CD4-positive, alpha-beta T cell (primary cell): ENCODE measurements at regions not wholly inside any gene's neighbourhood (a gene's known extent, or its start where the extent isn't known, plus 50 kb on each side); places are given as distances from the start of the nearest gene placed in this dataset.
"Not testable (repeated sequence)": the region's sequence is repeated elsewhere in the genome, so short reads cannot be mapped to it uniquely, and the experiment has no call there.

Experiments
- ATAC-seq: fragments of 200-7000 bp; cut with Tn5 transposase; one replicate; pipeline ENCODE4 v1.10.0; 2022; ENCODE audit warnings: mild to moderate bottlenecking; ENCODE audit not compliant: poor library complexity
- CTCF ChIA-PET: fragments of 350-600 bp; sonication (Branson Sonifier 250); formaldehyde crosslinking; loops from one replicate; lab custom pipeline; 2021; ENCODE audit warnings: antibody characterized with exemption, inconsistent platforms; lab: Charles Lee
- POLR2A ChIA-PET: fragments of 350-600 bp; sonication (Branson Sonifier 250); formaldehyde crosslinking; loops from one replicate; lab custom pipeline; 2021; ENCODE audit warnings: antibody characterized with exemption, inconsistent platforms; lab: Charles Lee
- DNase-seq, 14 experiments: peaks; one replicate each; pipeline ENCODE4 v3.0.0-alpha.2; 2013 to 2020; ENCODE audit warnings: mixed read lengths in 2 of 14
- H3K27ac ChIP-seq, 2 donors: one replicate each; pipeline versions ENCODE4 v1.5.1 to v1.7.0; 2013; ENCODE audit warnings: low read length in 2 of 2, low read depth in 1 of 2, mild to moderate bottlenecking in 1 of 2
- H3K27me3 ChIP-seq, 2 experiments: 1 replicate in 1 of 2; 2 replicates in 1 of 2; pipeline versions ENCODE4 v1.6.1 to v1.7.0; 2013; ENCODE audit warnings: low read length in 2 of 2, control low read depth in 1 of 2, mild to moderate bottlenecking in 1 of 2, moderate library complexity in 1 of 2; ENCODE audit not compliant: insufficient read depth in 2 of 2, control insufficient read depth in 1 of 2
- H3K36me3 ChIP-seq: one replicate; pipeline ENCODE4 v1.6.1; 2013; ENCODE audit warnings: low read length, control low read depth; ENCODE audit not compliant: insufficient read depth
- H3K4me1 ChIP-seq: one replicate; pipeline ENCODE4 v1.6.1; 2013; ENCODE audit warnings: low read length, control low read depth; ENCODE audit not compliant: insufficient read depth
- H3K4me3 ChIP-seq: one replicate; pipeline ENCODE4 v1.5.1; 2013; ENCODE audit warnings: mild to moderate bottlenecking, low read length, moderate library complexity
- H3K9me3 ChIP-seq, 2 experiments: 1 replicate in 1 of 2; 2 replicates in 1 of 2; pipeline versions ENCODE4 v1.6.1 to v1.7.0; 2013; ENCODE audit warnings: low read length in 2 of 2, mild to moderate bottlenecking in 2 of 2, control low read depth in 1 of 2, moderate library complexity in 1 of 2; ENCODE audit not compliant: control insufficient read depth in 1 of 2, insufficient read depth in 1 of 2
- H3K27ac Mint-ChIP-seq: one replicate; pipeline ENCODE4 v1.8.0; 2020; ENCODE audit warnings: mixed read lengths
- H3K27me3 Mint-ChIP-seq: one replicate; pipeline ENCODE4 v1.8.0; 2021; ENCODE audit warnings: mixed read lengths
- H3K36me3 Mint-ChIP-seq: one replicate; pipeline ENCODE4 v1.8.0; 2021; ENCODE audit warnings: low read depth, mixed read lengths
- H3K4me1 Mint-ChIP-seq: one replicate; pipeline ENCODE4 v1.8.0; 2021; ENCODE audit warnings: low read depth, mixed read lengths
- H3K4me3 Mint-ChIP-seq: one replicate; pipeline ENCODE4 v1.8.0; 2020; ENCODE audit warnings: mild to moderate bottlenecking, mixed read lengths
- H3K9me3 Mint-ChIP-seq: one replicate; pipeline ENCODE4 v1.8.0; 2020; ENCODE audit warnings: mixed read lengths
- intact Hi-C, 2 experiments: fragments of 100-400 bp; cut with DNase I in 1 of 2; cut with micrococcal nuclease in 1 of 2; formaldehyde crosslinking; loops; one replicate each; pipeline versions ENCODE4 v1.15.1 to v1.9.0; 2023 to 2025; cut with DNase I, micrococcal nuclease
- TF ChIP-seq, protein P1 (sequence below): fragments of 200-600 bp; IDR thresholded peaks from one replicate; pipeline ENCODE4 v1.8.0; 2022; ENCODE audit warnings: antibody characterized with exemption, mild to moderate bottlenecking

DNA sequence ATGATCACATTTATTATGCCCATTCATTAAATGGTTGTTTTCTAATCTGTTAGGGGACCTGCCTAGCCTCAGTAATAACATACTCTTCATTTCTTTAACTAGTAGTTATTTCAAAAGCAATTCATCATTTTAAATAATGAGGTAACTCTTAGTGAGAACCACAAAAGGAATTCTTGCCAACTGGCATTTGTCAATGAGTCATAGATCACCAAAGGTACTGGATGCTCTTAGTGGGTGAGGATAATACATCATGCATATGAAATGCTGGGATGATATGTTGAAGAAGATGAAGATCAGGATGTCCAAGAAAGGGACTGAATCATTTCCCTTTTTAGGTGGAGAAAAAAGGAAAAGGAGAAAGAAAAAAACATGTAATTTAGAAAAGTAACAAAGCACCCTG is 826.2 kb upstream of the DDX18 start:
- no peak overlapping the region for H3K27ac Mint-ChIP-seq
- H3K9me3 Mint-ChIP-seq: peaks cover 30% of the 10 kb centered on the region
- Histone ChIP-seq H3K4me1 (no peaks in the 10 kb centered on the region), H3K27me3 (no peaks in the 10 kb centered on the region), H3K9me3 (peaks cover 3 to 5% of the 10 kb centered on the region in 2 experiments), H3K27ac (no peak overlapping the region), H3K4me3 (no peak overlapping the region), H3K36me3 (no peaks in the 10 kb centered on the region)
- ChIA-PET POLR2A (no interaction called here), CTCF (no interaction called here)
- no peaks in the 10 kb centered on the region for H3K4me1 Mint-ChIP-seq
- no peak for ATAC-seq
- TF ChIP-seq, protein P1, sequence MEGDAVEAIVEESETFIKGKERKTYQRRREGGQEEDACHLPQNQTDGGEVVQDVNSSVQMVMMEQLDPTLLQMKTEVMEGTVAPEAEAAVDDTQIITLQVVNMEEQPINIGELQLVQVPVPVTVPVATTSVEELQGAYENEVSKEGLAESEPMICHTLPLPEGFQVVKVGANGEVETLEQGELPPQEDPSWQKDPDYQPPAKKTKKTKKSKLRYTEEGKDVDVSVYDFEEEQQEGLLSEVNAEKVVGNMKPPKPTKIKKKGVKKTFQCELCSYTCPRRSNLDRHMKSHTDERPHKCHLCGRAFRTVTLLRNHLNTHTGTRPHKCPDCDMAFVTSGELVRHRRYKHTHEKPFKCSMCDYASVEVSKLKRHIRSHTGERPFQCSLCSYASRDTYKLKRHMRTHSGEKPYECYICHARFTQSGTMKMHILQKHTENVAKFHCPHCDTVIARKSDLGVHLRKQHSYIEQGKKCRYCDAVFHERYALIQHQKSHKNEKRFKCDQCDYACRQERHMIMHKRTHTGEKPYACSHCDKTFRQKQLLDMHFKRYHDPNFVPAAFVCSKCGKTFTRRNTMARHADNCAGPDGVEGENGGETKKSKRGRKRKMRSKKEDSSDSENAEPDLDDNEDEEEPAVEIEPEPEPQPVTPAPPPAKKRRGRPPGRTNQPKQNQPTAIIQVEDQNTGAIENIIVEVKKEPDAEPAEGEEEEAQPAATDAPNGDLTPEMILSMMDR: no peak
- intact Hi-C loops: no loop called here
- no peaks in the 10 kb centered on the region for H3K27me3 Mint-ChIP-seq
- DNase-seq: no peak
- no peaks in the 10 kb centered on the region for H3K36me3 Mint-ChIP-seq
- no peak overlapping the region for H3K4me3 Mint-ChIP-seq

DNA sequence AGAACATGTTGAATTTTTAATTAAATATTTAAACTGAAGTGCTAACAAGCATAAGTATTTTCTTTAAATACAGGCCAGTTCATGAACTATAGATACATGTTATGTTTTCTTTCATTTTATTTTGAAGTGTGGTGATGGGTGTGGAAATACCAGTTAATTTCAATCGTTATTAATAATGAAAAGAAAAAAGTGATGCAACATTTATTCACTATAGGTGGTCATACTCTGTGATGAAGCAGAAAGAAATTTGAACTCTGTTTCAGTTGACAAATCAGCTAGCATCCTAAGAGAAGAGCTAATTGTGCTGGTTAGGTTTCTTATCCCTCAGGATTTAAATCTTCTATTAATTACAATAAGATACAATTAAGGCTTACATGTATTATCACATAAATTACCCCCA is 795.1 kb upstream of the DDX18 start:
- intact Hi-C loops: no loop called here

DNA sequence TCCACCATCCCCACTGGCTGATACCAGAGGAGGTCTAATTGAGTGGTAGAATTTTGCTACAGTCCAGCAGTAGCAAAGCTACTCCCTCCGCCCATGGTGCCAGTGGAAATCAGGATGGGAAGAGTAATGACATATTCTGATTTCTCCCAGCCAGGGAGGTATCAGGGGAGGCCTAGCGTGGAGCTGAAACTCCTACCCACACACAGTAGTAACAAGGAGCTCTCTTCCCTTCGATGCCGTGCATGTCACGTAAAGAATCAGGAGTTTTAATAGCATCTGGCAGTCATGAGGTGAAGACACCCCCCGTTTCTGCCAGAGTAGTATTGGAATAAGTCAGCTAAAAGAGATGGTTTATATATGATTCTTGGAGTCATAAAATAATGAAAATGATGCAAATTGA is 786.8 kb upstream of the DDX18 start:
- Mint-ChIP-seq H3K27ac (no peak overlapping the region), H3K27me3 (no peaks in the 10 kb centered on the region), H3K9me3 (peaks cover 5% of the 10 kb centered on the region), H3K36me3 (no peaks in the 10 kb centered on the region), H3K4me1 (no peaks in the 10 kb centered on the region), H3K4me3 (no peak overlapping the region)
- H3K27me3 ChIP-seq: no peaks in the 10 kb centered on the region
- no peaks in the 10 kb centered on the region for H3K36me3 ChIP-seq
- no peak overlapping the region for H3K27ac ChIP-seq
- intact Hi-C loops: no loop called here
- ChIA-PET POLR2A (no interaction called here), CTCF (no interaction called here)
- no peaks in the 10 kb centered on the region for H3K4me1 ChIP-seq
- ATAC-seq (no peak), DNase-seq (no peak)
- no peak overlapping the region for H3K4me3 ChIP-seq
- TF ChIP-seq, protein P1: no peak
- peaks cover 0 to 20% of the 10 kb centered on the region in 2 experiments for H3K9me3 ChIP-seq

More for the DNA sequence above, 795.1 kb upstream of the DDX18 start:
- H3K4me1 Mint-ChIP-seq: no peaks in the 10 kb centered on the region
- H3K4me3 Mint-ChIP-seq: no peak overlapping the region
- ATAC-seq (no peak), DNase-seq (no peak)
- CTCF ChIA-PET: no interaction called here
- no peak overlapping the region for H3K27ac Mint-ChIP-seq
- H3K9me3 Mint-ChIP-seq: peaks cover 11% of the 10 kb centered on the region
- H3K27me3 Mint-ChIP-seq: no peaks in the 10 kb centered on the region
- Histone ChIP-seq H3K4me3 (no peak overlapping the region), H3K27ac (no peak overlapping the region), H3K4me1 (no peaks in the 10 kb centered on the region), H3K36me3 (no peaks in the 10 kb centered on the region), H3K27me3 (no peaks in the 10 kb centered on the region), H3K9me3 (no peaks in the 10 kb centered on the region)
- POLR2A ChIA-PET: no interaction called here
- H3K36me3 Mint-ChIP-seq: no peaks in the 10 kb centered on the region
- TF ChIP-seq, protein P1: no peak

DNA sequence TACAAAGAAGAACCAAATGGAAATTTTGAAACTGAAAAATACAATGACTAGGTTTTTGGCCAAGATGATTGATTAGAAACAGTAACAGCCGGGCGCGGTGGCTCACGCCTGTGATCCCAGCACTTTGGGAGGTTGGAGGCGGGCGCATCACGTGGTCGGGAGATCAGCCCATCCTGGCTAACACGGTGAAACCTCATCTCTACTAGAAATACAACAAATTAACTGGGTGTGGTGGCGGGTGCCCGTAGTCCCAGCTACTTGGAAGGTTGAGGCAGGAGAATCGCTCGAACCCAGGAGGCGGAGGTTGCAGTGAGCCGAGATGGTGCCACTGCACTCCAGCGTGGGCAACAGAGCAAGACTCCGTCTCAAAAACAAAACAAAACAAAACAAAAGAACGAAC is 785.8 kb upstream of the DDX18 start:
- intact Hi-C loops, H3K36me3 Mint-ChIP-seq, H3K27me3 ChIP-seq, H3K27ac ChIP-seq, H3K36me3 ChIP-seq, ATAC-seq, H3K4me3 Mint-ChIP-seq, H3K4me1 ChIP-seq, CTCF ChIA-PET, H3K4me3 ChIP-seq, DNase-seq, H3K27me3 Mint-ChIP-seq, H3K4me1 Mint-ChIP-seq, POLR2A ChIA-PET, H3K9me3 Mint-ChIP-seq, H3K27ac Mint-ChIP-seq: not testable (repeated sequence)
- peaks cover 3 to 24% of the 10 kb centered on the region in 2 experiments for H3K9me3 ChIP-seq
